NK-92 treated with Interleukin-12 subunit alpha and Interleukin-12 subunit beta, amount 100 ng/mL, for 24 hours (cell line): ENCODE measurements at regions not wholly inside any gene's neighbourhood (a gene's known extent, or its start where the extent isn't known, plus 50 kb on each side); places are given as distances from the start of the nearest gene placed in this dataset.
"Not testable (repeated sequence)": the region's sequence is repeated elsewhere in the genome, so short reads cannot be mapped to it uniquely, and the experiment has no call there.

ENCODE experiments used
- DNase-seq: peaks from one replicate; lab custom pipeline; 2025; lab: John Stamatoyannopoulos, UW

DNA sequence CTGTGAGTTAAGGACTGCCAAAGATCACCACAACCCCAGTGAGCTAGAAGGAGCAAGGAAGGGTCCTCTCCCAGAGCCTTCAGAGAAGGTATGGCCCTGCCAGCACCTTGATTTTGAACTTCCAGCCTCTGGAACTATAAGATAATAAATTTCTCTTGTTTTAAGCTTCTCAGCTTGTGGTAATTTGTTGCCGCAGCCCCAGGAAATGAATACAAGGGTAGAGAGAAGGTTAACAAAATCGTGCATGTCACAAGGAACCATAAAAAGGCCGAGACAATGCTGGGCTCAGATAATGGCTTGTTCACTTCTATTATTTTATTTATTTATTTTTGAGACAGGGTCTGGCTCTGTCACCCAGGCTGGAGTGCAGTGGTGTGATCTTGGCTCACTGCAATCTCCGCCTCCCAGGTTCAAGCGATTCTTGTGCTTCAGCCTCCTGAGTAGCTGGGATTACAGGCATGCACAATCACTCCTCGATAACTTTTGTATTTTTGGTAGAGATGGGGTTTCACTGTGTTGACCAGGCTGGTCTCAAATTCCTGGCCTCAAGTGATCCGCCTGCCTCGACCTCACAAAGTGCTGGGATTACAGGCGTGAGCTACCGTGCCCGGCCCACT lies 71.5 kb downstream of the WSB1 start:
- DNase-seq: not testable (repeated sequence)

DNA sequence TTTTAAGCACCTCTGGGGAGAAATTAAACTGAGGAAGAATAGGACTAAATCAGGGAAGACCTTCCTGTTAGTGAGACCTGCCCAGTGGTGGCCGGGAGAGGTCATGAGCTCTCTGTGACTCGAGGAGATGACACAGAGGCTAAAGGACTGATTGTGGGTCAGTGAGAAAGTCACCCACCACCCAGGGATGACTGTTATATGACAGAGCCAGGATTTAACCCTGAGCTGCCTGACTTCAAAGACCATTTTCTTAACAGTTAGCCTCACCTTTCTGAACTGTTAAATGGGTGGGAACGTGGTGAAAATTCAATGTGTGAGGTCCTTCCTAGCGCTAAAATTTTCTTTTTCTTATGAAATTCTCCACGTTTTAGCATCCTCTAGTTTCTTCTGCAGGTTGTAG lies 72.5 kb downstream of the WSB1 start:
- DNase-seq: no peak

DNA sequence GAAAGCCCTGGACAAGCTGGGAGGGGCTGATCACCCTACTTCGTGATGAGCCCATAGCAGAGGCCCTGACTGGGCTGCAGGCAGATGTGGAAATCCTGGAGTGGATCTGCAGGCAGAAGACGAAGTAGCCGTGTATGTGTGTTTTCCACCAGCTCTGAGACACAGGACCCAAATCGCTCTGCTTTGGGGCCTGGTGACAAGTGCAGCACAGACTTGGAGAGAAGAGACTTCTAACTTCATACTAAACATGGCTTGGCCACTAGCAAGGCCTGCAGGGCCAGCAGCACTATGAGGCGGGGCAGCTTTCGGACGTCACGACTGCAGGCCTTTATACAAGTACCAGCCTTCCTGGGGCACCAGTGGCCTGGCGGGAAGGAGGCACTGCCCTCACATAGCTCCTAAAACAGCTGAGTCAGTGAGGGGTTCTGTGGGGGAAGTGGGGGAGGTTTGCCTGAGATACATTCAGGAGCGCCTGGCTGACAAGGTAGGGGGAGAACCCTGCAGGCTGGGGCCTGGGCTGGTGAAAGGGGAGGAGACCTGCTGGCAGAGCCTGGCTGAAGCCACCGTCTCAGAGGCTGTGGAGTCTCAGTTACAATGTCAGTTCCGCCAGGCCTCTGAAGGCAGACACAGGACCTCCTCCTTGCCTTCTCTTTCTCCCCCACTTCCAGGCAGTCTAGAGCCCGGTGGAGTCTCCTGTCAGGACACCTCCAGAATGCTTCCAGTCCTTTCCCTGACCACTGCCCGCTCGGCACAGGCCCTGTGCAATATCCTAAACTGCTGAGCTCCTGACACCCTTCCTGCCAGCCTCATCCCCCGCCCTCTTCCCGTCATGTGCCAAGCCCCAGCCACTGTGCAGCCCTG lies 73.4 kb downstream of the WSB1 start:
- DNase-seq: no peak

DNA sequence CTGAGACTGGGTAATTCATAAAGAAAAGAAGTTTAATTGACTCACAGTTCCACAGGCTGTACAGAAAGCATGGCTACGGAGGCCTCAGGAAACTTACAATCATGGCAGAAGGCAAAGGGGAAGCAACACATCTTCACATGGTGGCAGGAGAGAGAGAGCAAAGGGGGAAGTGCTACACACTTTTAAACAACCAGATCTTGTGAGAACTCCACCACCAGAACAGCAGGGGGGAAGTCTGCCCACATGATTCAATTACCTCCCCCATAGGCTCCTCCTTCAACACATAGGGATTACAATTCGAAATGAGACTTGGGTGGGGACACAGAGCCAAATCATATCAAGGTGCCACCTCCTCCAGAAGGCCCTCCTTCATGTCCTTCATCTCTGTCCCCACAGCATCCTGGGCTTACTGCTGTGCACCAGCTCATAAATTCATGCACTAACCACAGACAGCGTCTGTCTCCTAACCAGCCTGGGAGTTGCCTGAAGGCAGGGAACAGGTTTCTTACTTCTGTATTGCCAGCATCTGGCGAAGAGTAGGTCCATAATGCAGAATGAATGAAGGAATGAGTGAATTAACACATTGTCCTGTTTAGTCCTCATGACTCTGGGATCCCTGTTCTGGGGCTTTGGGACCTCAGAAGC lies 74.4 kb downstream of the WSB1 start:
- DNase-seq: no peak

DNA sequence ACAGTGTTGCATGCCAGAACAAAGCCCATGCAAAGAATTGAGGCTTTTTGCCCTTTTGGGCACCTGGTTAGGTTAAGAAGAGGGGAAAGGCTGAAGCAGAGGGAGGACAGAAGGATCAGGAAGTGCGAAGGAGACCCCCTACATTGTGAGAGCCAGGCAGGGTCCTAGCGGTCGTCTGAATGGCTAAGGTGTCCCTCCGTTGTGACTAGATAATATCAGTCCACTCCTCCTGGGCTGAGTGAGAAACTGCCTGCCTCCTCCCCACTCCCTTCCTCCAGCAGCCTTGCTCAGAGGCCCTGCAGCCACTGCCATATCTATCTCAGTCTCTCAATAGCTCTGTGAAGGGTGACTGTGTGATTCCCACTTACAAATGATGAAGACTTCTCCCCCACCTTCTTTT lies 75.1 kb downstream of the WSB1 start:
- no peak for DNase-seq

DNA sequence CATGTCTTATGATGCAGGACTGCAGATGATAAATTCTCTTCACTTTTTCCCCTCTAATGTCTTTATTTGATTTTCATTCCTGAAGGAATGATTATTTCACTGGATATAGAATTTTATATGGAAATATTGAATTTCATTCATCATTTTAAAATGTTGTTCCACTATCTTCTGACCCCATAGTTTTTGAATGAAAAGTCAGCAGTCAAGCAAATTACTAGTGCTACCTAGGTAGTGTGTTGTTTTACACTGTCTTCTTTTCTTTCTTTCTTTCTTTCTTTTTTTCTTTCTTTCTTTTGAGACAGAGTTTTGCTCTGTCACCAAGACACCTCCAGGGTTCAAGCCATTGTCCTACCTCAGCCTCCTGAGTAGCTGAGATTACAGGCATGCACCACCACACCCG lies 76.9 kb downstream of the WSB1 start:
- no peak for DNase-seq

DNA sequence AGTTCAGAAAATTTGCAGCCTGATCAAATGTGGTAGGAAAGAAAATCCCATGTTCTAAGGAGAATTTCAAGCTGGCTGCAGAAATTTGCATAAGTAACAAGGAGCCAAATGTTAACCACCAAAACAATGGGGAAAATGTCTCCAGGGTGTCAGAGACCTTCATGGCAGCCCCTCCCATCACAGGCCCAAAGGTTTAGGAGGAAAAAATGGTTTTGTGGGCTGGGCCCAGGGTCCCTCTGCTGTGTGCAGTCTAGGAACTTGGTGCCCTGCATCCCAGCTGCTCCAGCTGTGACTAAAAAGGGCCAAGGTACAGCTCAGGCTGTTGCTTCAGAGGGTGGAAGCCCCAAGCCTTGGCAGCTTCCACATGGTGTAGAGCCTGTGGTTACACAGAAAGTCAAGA lies 79.8 kb downstream of the WSB1 start:
- DNase-seq: not testable (repeated sequence)

DNA sequence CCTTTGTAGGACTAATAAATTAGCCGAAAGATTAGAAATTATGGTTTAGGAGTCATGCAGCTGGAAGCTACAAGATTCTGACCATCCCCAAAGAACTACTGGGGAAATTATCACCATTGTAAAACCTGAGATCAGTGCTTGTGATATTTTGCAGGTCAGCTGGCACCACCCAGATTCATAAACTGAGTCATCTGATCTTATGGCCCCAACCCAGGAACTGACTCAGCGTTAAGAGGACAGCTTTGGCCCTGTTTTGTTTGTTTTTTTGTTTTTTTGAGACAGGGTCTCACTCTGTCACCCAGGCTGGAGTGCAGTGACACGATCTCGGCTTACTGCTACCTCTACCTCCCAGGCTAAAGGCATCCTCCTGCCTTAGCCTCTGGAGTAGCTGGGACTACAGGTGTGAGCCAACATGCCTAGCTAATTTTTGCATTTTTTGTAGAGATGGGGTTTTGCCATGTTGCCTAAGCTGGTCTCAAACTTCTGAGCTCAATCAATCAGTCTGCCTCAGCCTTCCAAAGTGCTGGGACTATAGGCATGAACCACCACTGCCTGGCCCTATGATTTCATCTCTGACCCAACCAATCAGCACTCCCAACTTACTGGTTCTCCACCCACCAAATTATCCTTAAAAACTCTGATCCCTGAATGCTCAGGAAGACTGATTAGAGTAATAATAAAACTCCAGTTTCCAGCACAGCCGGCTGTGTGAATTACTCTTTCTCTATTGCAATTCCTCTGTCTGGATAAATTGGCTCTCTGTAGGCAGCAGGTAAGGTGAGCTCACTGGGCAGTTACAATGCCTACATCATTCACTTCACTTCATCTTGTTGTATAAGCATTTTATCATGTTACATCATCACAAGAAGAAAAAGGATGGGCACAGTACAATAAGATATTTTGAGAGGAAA lies 79.4 kb upstream of the KSR1 start:
- DNase-seq: no peak

DNA sequence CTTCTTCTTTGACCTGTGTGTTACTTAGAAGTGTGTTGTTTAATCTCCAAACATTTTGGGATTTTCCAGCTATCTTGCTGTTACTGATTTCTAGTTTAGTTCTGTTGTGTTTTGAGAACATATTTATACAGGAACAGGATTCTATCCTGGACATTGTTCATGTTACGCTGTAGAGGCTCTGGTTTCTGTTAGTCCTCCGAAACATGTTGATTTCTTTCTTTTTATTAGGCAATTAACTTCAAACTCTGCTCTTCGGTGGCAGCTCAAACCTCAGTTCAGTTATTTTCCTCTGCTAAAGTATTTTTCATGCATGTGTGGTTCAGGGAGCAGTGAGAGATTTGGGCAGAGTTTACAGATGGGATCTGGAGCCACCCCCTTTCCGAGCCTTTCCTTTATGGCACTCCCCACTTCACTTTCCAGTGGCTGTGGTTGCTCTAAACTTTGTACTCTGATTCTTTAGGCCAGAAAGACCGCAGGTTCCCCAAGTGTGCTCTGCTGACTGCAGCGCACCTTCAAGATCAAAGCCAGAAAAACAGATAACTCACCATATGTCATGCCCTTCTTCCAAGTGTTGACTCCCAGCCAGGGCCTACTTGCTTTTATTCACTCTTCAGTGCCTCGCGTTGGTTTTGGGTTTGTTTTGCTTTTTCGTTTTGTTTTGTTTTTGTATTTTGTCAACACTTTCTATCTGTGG lies 77.6 kb upstream of the KSR1 start:
- no peak for DNase-seq

DNA sequence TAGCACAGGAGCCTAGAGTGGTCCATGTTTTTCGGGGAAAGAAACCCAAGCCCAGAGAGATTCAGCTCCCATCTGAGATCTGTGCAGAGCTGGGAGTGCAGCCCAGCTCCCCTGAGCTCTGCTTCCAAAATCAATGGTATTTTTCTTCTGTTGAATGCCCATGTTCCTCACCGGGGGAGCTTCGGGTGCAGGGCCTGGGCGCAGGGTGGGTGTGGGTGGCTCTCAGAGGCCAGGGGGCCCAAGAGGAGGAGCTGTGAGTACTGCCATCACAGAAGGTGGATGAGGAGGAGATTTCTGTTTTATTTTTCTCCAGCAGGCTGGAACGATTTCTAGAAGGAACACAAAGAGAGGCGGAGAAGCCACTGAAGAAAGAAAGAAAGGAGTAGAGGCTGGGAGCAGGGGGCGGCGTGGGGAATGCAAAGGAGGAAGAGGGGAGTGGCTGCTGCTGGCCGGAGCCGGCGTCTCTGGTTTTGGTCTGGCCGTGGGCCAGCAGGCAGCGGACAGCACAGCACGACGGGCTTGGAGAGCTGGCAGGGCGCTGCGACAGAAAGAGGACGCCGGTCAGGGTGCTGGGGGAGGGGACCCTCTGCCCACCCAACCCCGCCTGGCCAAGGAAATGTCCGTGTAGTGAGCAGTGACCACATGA lies 76.2 kb upstream of the KSR1 start:
- no peak for DNase-seq

DNA sequence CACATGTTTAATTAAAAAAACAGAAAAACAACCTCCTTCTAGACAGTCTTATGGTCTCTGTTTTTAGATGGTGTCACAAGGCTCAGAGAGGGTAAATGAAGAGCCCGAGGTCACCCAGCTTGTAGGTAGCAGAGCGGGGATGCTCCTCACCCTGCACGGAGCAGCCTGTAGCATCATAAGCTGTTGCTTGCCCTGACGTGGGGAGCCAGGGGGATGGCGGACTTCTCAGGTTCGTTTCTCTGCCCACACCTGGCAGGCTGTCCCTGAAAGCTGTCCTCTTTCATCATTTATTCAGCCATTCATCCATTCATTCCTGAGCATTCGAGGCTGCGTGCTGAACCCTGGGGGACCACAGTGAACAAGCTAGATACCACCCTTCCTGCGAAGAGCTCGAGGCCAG lies 75.7 kb upstream of the KSR1 start:
- DNase-seq: no peak

DNA sequence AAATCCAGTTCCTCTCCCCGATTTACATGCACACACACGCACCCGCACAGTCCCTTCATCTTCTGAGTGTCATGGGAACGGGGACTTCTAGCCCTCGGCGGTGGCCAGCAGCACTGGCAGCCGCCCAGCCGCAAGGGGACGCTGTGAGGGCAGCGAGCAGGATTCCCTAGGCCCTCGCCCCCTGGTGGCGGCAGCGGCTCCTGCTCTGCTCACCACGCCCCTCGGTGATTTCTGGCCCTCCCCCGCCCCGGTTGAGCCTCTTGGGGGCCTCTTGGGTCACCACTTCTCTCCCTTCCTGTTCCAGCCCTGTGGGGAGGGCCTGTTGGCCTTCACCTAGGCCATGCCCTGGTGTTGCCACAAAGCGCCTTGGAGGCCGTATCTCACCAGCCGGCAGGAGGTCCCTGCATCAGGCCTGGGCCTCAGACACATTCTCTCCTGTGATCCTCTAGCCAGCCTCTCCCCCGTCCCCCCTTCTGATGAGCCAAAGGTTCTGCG lies 75.2 kb upstream of the KSR1 start:
- peak; percentile 38 for DNase-seq

DNA sequence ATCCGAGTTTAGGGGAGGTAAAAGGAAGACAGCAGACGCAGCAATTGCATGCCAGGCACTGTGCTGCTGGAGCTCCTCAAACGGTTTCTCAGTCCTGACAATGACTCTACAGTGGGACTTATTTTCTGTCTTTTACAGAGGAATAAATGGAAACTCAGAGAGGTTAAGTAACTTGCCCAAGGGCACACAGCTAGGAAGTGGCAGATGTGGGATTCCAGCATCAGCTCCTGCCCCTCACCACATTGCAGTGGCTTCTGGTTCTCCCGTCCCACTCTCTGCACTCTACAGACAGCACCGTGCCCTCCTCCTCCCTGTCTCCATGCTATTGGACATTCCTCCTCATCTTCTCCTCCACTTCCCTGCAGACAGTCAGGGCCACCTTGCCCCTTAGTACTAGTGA lies 74.2 kb upstream of the KSR1 start:
- DNase-seq: no peak

DNA sequence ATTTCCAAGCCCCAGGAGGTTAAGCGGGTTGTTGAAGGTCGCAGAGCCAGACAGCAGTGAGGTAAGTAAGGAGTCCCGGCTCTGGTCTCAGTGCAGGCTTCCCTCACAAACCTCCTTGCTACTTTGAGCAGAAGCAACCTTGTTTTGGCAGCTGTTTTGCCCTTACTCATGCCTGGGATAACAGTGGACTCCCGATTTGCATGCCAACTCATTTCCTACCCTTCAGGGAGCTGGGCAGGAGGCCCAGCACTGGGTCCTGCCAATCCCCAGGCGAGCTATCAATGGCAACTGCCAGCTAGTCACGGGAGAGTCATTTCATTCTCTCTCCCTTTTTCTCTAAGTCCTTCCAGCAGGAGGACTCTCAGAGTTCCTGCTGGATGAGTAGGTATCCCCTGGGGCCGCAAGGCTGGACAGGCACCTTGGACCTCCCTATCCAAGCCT lies 72.0 kb upstream of the KSR1 start:
- DNase-seq: no peak

DNA sequence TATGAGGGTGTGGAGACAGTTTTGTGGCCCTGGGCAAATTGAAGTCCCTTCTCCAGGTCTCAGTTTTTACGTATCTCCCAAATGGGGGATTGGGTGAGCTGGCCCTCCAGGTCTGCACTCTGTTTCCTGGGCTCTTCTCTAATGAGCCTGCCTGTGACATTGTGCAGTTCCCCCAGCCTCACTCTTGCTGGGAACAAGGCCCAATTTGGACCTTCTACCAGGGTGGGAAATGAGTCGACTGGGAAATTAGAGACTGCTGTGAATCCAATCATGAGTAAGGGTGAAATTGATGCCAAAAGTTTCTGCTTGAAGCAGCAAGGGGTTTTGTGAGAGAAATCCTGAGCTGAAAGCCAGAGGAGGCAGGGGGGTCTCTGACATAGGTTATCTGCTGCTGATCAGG lies 71.5 kb upstream of the KSR1 start:
- DNase-seq: no peak

DNA sequence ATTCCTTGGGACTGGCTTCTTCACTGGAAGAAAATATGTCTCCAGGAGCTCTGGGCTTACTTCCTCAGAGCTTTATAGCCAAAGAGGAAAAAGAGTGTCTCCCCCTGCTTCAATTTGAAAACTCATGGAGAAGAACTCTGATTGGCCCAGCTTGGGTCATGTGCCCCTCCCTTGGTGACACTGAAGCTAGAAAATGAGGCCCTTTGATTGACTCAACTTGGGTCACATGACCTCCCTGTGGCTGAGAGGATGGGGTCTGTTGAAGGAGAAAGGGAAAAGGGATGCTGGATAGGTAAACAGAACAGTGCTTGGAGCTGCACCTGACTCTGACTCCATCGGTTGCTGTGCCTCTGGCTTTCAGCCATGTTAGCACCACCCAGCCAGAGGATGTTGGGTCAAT lies 70.6 kb upstream of the KSR1 start:
- no peak for DNase-seq

DNA sequence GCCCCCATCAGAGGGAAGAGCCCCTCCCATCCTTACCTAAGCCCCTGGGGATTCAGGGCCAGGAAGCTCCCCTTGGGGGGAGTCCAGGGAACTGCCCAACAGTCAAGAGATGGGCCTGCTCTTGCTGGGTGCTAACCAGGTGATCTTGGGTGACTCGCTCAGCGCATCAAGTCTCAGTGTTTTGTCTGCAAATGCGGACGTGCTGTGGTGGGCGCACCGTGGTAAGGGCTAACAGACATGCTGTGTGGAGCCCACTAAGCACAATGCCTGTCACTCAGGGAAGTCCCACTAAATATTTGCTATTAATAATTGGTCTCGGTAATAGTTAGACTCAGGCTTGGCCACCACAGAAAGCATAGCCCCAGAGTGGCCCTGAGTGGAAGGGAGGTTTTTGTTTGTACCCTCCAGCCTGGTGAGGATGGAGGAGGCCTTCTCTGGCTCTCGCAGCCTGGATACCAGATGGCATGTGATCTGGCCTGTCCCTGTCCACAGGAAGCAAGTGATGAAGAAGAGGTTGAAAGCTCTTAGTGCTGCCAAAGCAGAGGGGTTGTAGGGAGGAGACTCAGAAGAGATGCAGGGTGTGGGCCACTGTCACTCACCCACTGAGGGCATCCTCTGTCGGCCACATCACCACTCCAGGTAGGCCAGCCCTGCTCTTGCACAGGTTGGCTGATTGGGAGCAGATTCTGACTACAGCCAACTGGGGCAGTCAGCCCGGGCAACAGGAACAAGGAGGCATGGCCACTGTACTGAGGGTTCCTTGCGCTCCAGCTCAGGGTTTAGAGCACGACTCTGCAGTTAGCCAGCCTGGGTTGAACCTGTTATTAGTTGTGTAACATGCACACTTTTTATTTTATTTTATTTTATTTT lies 69.8 kb upstream of the KSR1 start:
- DNase-seq: no peak

DNA sequence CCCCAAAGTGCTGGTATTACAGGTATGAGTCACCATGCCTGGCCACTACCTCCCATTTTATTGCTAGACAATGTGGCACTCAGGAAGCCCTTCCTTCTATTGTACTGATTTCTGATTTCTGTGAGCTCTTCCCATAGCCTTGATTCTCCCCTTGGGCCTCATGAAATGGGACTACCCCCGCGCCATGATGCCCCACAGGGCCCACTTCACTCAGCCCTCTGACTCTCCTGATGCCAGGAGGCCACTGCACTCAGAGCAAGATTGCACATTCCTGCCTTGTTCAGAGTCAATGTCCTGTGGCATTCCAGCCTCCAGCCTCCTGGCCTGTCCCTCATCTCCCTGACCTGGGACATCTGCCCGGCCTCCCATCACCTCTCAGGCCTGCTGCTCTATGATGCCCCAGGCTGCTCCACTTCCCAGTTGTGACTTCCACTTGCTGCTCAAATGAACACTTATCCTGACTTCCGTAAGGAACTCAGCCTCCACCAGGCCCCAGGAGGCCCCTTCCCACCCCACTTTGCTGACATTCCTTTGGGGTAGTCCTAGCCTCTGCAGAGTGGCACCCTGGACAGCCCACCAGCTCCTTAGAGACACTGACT lies 66.6 kb upstream of the KSR1 start:
- no peak for DNase-seq

DNA sequence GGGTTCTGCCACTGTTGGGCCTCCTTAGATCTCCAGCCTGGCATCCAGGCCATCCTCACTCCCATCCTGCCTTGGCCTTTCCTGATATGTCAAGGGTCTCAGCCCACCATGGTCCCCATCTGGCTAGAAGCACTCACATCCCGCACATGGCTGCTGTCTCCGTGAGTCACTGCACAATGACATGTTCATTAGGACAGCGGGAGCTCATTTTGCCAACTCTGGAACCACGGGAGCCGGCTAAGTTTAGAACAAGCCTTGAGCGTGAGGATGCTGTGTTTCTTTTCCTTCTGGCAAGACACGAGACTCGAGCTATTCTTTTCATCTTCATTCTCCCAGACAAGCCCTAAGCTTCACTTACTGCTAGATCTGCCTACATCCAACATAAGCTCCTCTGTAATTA lies 65.7 kb upstream of the KSR1 start:
- no peak for DNase-seq
